ENCODE measurements at regions not wholly inside any gene's neighbourhood (a gene's known extent, or its start where the extent isn't known, plus 50 kb on each side); places are given as distances from the start of the nearest gene placed in this dataset.

DNA sequence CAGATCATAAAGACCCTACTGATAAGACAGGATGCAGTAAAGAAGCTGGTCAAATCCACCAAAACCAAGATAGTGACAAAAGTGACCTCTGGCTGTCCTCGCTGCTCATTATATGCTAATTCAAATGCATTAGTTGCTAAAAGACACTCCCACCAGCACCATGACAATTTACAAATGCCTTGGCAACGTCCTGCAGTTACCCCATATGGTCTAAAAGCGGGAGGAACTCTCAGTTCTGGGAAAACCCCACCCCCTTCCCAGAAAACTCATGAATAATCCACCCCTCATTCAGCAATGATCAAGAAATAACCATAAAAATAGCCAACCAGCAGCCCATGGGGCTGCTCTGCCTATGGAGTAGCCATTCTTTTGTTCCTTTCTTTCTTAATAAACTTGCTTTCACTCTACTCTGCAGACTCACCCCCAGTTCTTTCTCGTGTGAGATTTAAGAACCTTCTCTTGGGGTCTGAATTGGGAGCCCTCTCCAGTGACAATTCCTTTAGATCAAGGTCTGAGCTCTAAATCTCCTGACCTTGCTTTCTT, 217.1 kb upstream of the STS start:
- H3K4me1 ChIP-seq = no peaks in the 10 kb centered on the region
- H3K4me3 ChIP-seq (ENCODE audit: low read depth, low read length) = no peak overlapping the region
- no peaks in the 10 kb centered on the region for H3K36me3 ChIP-seq
- no peaks in the 10 kb centered on the region for H3K27me3 ChIP-seq
- H3K9me3 ChIP-seq = no peaks in the 10 kb centered on the region
- no peak for DNase-seq
- TF ChIP-seq, protein P1, sequence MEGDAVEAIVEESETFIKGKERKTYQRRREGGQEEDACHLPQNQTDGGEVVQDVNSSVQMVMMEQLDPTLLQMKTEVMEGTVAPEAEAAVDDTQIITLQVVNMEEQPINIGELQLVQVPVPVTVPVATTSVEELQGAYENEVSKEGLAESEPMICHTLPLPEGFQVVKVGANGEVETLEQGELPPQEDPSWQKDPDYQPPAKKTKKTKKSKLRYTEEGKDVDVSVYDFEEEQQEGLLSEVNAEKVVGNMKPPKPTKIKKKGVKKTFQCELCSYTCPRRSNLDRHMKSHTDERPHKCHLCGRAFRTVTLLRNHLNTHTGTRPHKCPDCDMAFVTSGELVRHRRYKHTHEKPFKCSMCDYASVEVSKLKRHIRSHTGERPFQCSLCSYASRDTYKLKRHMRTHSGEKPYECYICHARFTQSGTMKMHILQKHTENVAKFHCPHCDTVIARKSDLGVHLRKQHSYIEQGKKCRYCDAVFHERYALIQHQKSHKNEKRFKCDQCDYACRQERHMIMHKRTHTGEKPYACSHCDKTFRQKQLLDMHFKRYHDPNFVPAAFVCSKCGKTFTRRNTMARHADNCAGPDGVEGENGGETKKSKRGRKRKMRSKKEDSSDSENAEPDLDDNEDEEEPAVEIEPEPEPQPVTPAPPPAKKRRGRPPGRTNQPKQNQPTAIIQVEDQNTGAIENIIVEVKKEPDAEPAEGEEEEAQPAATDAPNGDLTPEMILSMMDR (IDR thresholded peaks at IDR 0.05; ENCODE audit: low read depth, low read length) = no peak

DNA sequence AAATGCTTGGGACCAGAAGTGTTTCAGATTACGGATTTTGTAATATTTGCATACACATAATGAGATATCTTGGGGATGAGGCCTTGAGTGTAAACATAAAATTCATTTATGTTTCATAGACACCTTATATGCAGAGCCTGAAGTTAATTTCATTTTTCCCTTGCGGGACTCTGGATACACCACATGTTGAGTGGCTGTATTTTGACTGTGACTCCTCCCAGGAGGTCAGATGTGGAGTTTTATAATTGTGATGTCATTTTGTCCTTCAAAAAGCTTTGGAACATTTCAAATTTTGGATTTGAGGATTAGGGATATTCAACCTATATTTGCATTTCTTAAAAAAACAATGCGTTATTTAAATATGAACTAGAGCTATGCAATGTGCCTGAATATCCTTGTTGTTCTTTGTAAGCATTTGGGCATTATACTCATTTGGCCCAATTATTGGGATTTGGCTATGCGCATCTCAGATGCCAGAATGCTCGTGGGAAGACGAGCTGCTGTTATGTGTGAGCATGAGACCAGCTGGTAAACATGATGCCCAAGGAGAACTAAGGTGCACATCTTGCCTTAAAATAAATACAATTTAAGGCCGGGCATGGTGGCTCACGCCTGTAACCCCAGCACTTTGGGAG, 223.0 kb upstream of the STS start:
- no peak for DNase-seq
- Histone ChIP-seq H3K4me3 (ENCODE audit: low read depth, low read length) (no peak overlapping the region), H3K36me3 (no peaks in the 10 kb centered on the region), H3K27me3 (no peaks in the 10 kb centered on the region), H3K9me3 (no peaks in the 10 kb centered on the region), H3K4me1 (no peaks in the 10 kb centered on the region)
- TF ChIP-seq, protein P1 (IDR thresholded peaks at IDR 0.05; ENCODE audit: low read depth, low read length) = no peak

DNA sequence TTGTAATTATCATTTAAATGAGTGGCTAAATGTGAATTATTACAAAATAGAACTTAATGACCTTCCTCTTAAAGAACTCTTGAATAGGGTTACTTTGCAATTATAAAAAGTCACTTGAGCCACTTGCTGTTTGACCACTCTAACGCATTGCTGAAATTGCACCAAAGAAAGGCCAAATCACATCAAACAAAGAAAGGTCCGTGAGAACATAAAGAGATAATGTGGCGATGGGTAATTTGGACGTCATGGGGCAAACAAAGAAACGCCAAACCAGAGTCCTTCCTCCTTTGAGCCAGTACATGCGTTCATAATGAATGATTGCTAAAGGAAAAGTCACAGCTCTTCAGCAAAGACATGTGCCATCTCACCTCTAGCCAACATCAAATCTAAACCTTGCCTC, 229.8 kb upstream of the STS start:
- TF ChIP-seq, protein P1 (IDR thresholded peaks at IDR 0.05; ENCODE audit: low read depth, low read length) = no peak
- Histone ChIP-seq H3K36me3 (no peaks in the 10 kb centered on the region), H3K4me1 (no peaks in the 10 kb centered on the region), H3K4me3 (ENCODE audit: low read depth, low read length) (no peak overlapping the region), H3K27me3 (no peaks in the 10 kb centered on the region), H3K9me3 (no peaks in the 10 kb centered on the region)
- no peak for DNase-seq

DNA sequence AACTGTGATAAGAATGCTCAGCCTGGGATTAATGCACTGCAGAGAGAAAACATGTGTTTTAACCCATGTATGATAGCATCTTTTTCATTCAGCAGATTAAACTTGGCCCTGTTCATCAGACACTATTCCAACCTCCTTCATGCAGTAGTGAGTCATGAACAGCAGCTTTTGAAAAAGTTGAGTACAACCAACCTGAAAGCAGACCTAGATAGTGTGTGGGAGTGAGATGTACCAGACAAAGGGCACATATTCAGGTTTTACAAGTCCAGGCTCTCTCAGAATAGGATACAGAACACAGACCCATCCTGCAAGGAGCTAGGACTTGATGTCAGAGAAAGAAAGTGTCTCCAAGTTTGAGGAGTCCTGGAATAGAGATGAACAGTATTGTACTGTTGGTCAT, 237.3 kb upstream of the STS start:
- no peaks in the 10 kb centered on the region for H3K9me3 ChIP-seq
- DNase-seq = no peak
- TF ChIP-seq, protein P1 (IDR thresholded peaks at IDR 0.05; ENCODE audit: low read depth, low read length) = no peak
- no peaks in the 10 kb centered on the region for H3K36me3 ChIP-seq
- H3K27me3 ChIP-seq = no peaks in the 10 kb centered on the region
- no peaks in the 10 kb centered on the region for H3K4me1 ChIP-seq
- H3K4me3 ChIP-seq (ENCODE audit: low read depth, low read length) = no peak overlapping the region

DNA sequence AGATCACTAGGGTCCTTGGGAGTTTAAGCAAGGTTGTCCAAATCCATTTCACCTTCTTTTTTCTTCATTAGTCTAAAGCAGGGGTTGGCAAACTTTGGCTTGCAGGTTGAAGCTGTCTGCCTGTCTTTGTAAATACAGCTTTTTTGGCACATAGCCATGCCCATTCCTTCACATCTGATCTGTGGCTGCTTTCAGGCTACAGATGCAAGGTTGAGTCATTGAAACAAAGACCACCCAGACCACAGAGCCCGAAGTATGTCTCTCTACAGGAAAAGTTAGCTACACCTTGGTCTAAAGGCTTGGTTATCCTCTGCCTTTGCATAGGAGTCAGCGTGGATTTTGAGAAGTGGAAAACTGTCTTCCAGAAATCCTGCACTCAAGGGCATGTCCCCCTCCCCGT, 238.1 kb upstream of the STS start:
- no peak for DNase-seq
- TF ChIP-seq, protein P1 (IDR thresholded peaks at IDR 0.05; ENCODE audit: low read depth, low read length) = no peak
- H3K27me3 ChIP-seq = no peaks in the 10 kb centered on the region
- no peaks in the 10 kb centered on the region for H3K4me1 ChIP-seq
- no peaks in the 10 kb centered on the region for H3K36me3 ChIP-seq
- no peaks in the 10 kb centered on the region for H3K9me3 ChIP-seq
- H3K4me3 ChIP-seq (ENCODE audit: low read depth, low read length) = no peak overlapping the region

DNA sequence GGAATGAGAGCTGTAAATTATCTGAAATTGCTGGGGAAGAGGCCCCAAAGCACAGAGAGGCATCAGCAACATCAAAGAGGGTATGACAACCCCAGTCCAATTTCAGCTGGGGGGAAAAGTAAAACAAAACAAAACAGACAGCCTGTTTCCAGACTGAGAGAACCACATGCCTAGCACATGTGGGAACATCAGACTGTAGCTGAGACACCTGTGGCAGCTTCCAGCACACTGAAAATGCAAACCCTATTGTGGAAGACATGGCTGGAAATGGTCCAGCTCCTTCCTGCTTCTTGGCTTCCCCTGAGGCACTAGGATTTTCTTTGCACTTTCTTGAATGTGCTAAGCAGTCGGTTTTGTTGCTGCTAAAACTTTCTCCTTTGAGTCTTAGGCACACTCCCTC, 240.9 kb upstream of the STS start:
- H3K27me3 ChIP-seq = no peaks in the 10 kb centered on the region
- no peak overlapping the region for H3K4me3 ChIP-seq (ENCODE audit: low read depth, low read length)
- H3K4me1 ChIP-seq = no peaks in the 10 kb centered on the region
- H3K9me3 ChIP-seq = no peaks in the 10 kb centered on the region
- no peak for DNase-seq
- TF ChIP-seq, protein P1 (IDR thresholded peaks at IDR 0.05; ENCODE audit: low read depth, low read length) = no peak
- H3K36me3 ChIP-seq = no peaks in the 10 kb centered on the region
